PFSK-1 (cell line): ENCODE measurements at regions not wholly inside any gene's neighbourhood (a gene's known extent, or its start where the extent isn't known, plus 50 kb on each side); places are given as distances from the start of the nearest gene placed in this dataset.

Experiments
- POLR2AphosphoS5 ChIP-seq: IDR thresholded peaks from 2 replicates; pipeline ENCODE4 v1.6.1; 2012; ENCODE audit warnings: low read depth, mild to moderate bottlenecking, control low read depth, low read length, moderate library complexity
- SIN3A ChIP-seq: IDR thresholded peaks from 2 replicates; pipeline ENCODE4 v1.6.1; 2012; ENCODE audit warnings: mild to moderate bottlenecking, low read length, moderate library complexity, borderline replicate concordance; ENCODE audit not compliant: insufficient read depth
- TAF1 ChIP-seq: IDR thresholded peaks from 2 replicates; pipeline ENCODE4 v1.6.1; 2012; ENCODE audit warnings: low read length, control low read depth, borderline replicate concordance; ENCODE audit not compliant: insufficient read depth
- TF ChIP-seq, protein P1 (sequence below), 2 experiments: IDR thresholded peaks; 2 replicates each; pipeline versions ENCODE4 v1.6.1 to v1.8.0; 2011 to 2012; ENCODE audit warnings: low read depth in 2 of 2, low read length in 2 of 2, control low read depth in 1 of 2, inconsistent platforms in 1 of 2, mild to moderate bottlenecking in 1 of 2, moderate library complexity in 1 of 2; ENCODE audit not compliant: insufficient read depth in 1 of 2

DNA sequence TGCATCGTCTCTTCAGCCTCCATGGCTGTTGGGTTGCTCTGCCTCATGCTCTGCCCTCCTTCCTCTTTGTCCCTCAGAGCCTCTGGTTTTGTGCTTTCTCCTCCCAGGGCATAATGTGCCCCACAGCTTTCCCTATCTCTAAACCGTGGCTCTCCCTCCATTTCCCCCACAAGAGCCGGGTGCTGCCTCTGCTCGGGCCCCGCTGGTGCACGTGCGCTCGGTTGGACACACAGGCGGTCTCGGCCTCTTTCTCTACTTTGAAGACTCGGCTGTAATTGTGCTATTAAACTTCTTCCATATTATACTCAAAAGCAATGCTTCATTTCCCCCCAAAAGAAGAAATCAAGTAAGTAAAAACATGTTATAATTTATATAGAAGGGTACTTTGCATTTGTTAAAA, 109.7 kb upstream of the KLF14 start:
- TF ChIP-seq SIN3A (no peak), POLR2AphosphoS5 (no peak), TAF1 (no peak)
- TF ChIP-seq, protein P1, sequence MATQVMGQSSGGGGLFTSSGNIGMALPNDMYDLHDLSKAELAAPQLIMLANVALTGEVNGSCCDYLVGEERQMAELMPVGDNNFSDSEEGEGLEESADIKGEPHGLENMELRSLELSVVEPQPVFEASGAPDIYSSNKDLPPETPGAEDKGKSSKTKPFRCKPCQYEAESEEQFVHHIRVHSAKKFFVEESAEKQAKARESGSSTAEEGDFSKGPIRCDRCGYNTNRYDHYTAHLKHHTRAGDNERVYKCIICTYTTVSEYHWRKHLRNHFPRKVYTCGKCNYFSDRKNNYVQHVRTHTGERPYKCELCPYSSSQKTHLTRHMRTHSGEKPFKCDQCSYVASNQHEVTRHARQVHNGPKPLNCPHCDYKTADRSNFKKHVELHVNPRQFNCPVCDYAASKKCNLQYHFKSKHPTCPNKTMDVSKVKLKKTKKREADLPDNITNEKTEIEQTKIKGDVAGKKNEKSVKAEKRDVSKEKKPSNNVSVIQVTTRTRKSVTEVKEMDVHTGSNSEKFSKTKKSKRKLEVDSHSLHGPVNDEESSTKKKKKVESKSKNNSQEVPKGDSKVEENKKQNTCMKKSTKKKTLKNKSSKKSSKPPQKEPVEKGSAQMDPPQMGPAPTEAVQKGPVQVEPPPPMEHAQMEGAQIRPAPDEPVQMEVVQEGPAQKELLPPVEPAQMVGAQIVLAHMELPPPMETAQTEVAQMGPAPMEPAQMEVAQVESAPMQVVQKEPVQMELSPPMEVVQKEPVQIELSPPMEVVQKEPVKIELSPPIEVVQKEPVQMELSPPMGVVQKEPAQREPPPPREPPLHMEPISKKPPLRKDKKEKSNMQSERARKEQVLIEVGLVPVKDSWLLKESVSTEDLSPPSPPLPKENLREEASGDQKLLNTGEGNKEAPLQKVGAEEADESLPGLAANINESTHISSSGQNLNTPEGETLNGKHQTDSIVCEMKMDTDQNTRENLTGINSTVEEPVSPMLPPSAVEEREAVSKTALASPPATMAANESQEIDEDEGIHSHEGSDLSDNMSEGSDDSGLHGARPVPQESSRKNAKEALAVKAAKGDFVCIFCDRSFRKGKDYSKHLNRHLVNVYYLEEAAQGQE (IDR thresholded peaks at IDR 0.05; ENCODE audit: insufficient read depth in 1 of 2, low read depth in 2 of 2, low read length in 2 of 2) = no peak
